GM12864 (cell line): ENCODE measurements at regions not wholly inside any gene's neighbourhood (a gene's known extent, or its start where the extent isn't known, plus 50 kb on each side); places are given as distances from the start of the nearest gene placed in this dataset.

Source experiments
- DNase-seq: peaks from one replicate; pipeline ENCODE4 v3.0.0-alpha.2; 2011; ENCODE audit warnings: low read depth
- H3K4me3 ChIP-seq: 2 replicates; pipeline ENCODE4 v1.5.1; 2011; ENCODE audit warnings: mild to moderate bottlenecking, low read depth, low read length, control low read depth
- CTCF ChIP-seq: IDR thresholded peaks from 2 replicates; pipeline ENCODE4 v1.5.1; 2011; ENCODE audit warnings: low read depth, mild to moderate bottlenecking, moderate library complexity, low read length, control low read depth, inconsistent platforms; ENCODE audit errors: missing control alignments

GRCh38 chr1:191134796-191135195 is 657.1 kb upstream of the BRINP3 start:
- DNase-seq, result no peak
- H3K4me3 ChIP-seq, result no peak overlapping the region
- TF ChIP-seq CTCF, result no peak

- H3K4me3 ChIP-seq, result no peak overlapping the region
- TF ChIP-seq CTCF, result no peak
- DNase-seq, result no peak
Measured at GRCh38 chr1:191140038-191140437, 662.4 kb upstream of the BRINP3 start.

- TF ChIP-seq CTCF, result no peak
- DNase-seq, result no peak
- H3K4me3 ChIP-seq, result no peak overlapping the region
Measured at GRCh38 chr1:191142748-191143147, 665.1 kb upstream of the BRINP3 start.

- DNase-seq, result no peak
- no peak overlapping the region for H3K4me3 ChIP-seq
- TF ChIP-seq CTCF, result no peak
Measured at GRCh38 chr1:191145834-191146233, 668.2 kb upstream of the BRINP3 start.

GRCh38 chr1:191151321-191151807 is 673.7 kb upstream of the BRINP3 start:
- no peak overlapping the region for H3K4me3 ChIP-seq
- DNase-seq, result no peak
- no peak for TF ChIP-seq CTCF

GRCh38 chr1:191152776-191153175 is 675.1 kb upstream of the BRINP3 start:
- no peak for DNase-seq
- TF ChIP-seq CTCF, result no peak
- H3K4me3 ChIP-seq, result no peak overlapping the region

GRCh38 chr1:191155178-191155577 is 677.5 kb upstream of the BRINP3 start:
- no peak for DNase-seq
- no peak overlapping the region for H3K4me3 ChIP-seq
- no peak for TF ChIP-seq CTCF
